ENCODE measurements at regions not wholly inside any gene's neighbourhood (a gene's known extent, or its start where the extent isn't known, plus 50 kb on each side); places are given as distances from the start of the nearest gene placed in this dataset.

GRCh38 chr10:117830205-117830604 is 216.5 kb downstream of the RAB11FIP2 start:
- H3K4me1 ChIP-seq (ENCODE audit: control insufficient read depth in 1 of 2, insufficient read depth in 2 of 2, low read depth in 1 of 2, low read length in 1 of 2), result no peaks in the 10 kb centered on the region
- H3K9ac ChIP-seq, result no peak overlapping the region
- H3K36me3 ChIP-seq (replicated peaks in 1 of 2; ENCODE audit: control insufficient read depth in 1 of 2, insufficient read depth in 2 of 2, low read length in 1 of 2), result no peaks in the 10 kb centered on the region
- 72% methylated on average over 14 of the region's 14 CpGs for WGBS (ENCODE audit: low lambda C conversion rate)
- H3F3A ChIP-seq (replicated peaks; ENCODE audit: insufficient read depth), result no peaks in the 10 kb centered on the region
- H3K27ac ChIP-seq (ENCODE audit: low read depth in 2 of 2, low read length in 1 of 2), result no peak overlapping the region
- ChIA-PET CTCF (interaction anchor here (0.6 kb wide), 1 partner anchor 32 kb away, joined by 3 read pairs; no protein-coding TSS in a partner anchor), POLR2A (no interaction called here)
- H3K9me2 ChIP-seq, result no peaks in the 10 kb centered on the region
- H2AFZ ChIP-seq (ENCODE audit: low read depth), result no peak overlapping the region
- no peaks in the 10 kb centered on the region for H4K20me1 ChIP-seq (ENCODE audit: insufficient read depth)
- DNase-seq, result no peak
- TF ChIP-seq POLR2AphosphoS5 (IDR thresholded peaks at IDR 0.05; ENCODE audit: low read depth, low read length), result no peak
- TF ChIP-seq EP300 (IDR thresholded peaks at IDR 0.05; ENCODE audit: borderline replicate concordance in 1 of 2, low read depth in 1 of 2, low read length in 1 of 2), result no peak
- no peak for TF ChIP-seq FOXM1 (IDR thresholded peaks at IDR 0.05; ENCODE audit: low read depth)
- no peak for TF ChIP-seq JUND (IDR thresholded peaks at IDR 0.05)
- TF ChIP-seq GATA2 (CRISPR knock-in tag; IDR thresholded peaks at IDR 0.05), result no peak
- no peak for TF ChIP-seq RAD21 (IDR thresholded peaks at IDR 0.05; ENCODE audit: low read length)
- TF ChIP-seq SIN3A (IDR thresholded peaks at IDR 0.05; ENCODE audit: borderline replicate concordance, low read depth, low read length), result no peak
- TF ChIP-seq ELF1 (IDR thresholded peaks at IDR 0.05), result no peak
- no peak for TF ChIP-seq USF2 (IDR thresholded peaks at IDR 0.05; ENCODE audit: borderline replicate concordance, low read depth, low read length)
- no peak for TF ChIP-seq RXRA (IDR thresholded peaks at IDR 0.05; ENCODE audit: borderline replicate concordance, low read depth)
- TF ChIP-seq, protein P1, sequence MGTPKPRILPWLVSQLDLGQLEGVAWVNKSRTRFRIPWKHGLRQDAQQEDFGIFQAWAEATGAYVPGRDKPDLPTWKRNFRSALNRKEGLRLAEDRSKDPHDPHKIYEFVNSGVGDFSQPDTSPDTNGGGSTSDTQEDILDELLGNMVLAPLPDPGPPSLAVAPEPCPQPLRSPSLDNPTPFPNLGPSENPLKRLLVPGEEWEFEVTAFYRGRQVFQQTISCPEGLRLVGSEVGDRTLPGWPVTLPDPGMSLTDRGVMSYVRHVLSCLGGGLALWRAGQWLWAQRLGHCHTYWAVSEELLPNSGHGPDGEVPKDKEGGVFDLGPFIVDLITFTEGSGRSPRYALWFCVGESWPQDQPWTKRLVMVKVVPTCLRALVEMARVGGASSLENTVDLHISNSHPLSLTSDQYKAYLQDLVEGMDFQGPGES (IDR thresholded peaks at IDR 0.05; ENCODE audit: low read depth, low read length), result no peak
- no peak for TF ChIP-seq FOXJ3 (CRISPR knock-in tag; IDR thresholded peaks at IDR 0.05)
- no peak for TF ChIP-seq CTCF (IDR thresholded peaks at IDR 0.05)
- TF ChIP-seq SMC3 (IDR thresholded peaks at IDR 0.05; ENCODE audit: low read depth, low read length), result no peak
- TF ChIP-seq EZH2phosphoT487 (IDR thresholded peaks at IDR 0.05; ENCODE audit: borderline replicate concordance, low read depth), result no peak
- TF ChIP-seq TCF12 (IDR thresholded peaks at IDR 0.05), result no peak
- no peak for TF ChIP-seq PBX3 (IDR thresholded peaks at IDR 0.05)
- no peak for TF ChIP-seq USF1 (IDR thresholded peaks at IDR 0.05; ENCODE audit: borderline replicate concordance, low read depth)
- H3K4me2 ChIP-seq, result no peak overlapping the region
- H3K4me3 ChIP-seq (ENCODE audit: low read depth in 2 of 2, low read length in 1 of 2), result no peak overlapping the region
- no peaks in the 10 kb centered on the region for H3K27me3 ChIP-seq (ENCODE audit: insufficient read depth)
- H3K9me3 ChIP-seq, result no peaks in the 10 kb centered on the region
- H3K79me2 ChIP-seq (ENCODE audit: insufficient read depth), result no peaks in the 10 kb centered on the region

Measured in SK-N-SH (cell line).